Tibial artery (tissue), 4 donors: ENCODE measurements at regions not wholly inside any gene's neighbourhood (a gene's known extent, or its start where the extent isn't known, plus 50 kb on each side); places are given as distances from the start of the nearest gene placed in this dataset.
"Not testable (repeated sequence)": the region's sequence is repeated elsewhere in the genome, so short reads cannot be mapped to it uniquely, and the experiment has no call there.

Source experiments
- DNase-seq, 2 donors: peaks; one replicate each; pipeline ENCODE4 v3.0.0-alpha.2; 2019
- H3K27ac ChIP-seq, 2 donors: fragments of 200-600 bp; sonication (generic) in 1 of 2; 1 replicate in 1 of 2; 2 replicates in 1 of 2; pipeline ENCODE4 v1.5.1; 2018 to 2019; ENCODE audit warnings: mild to moderate bottlenecking in 1 of 2
- H3K27me3 ChIP-seq, 2 donors: fragments of 200-600 bp; sonication (generic) in 1 of 2; one replicate each; pipeline versions ENCODE4 v1.5.1 to v1.6.0; 2016 to 2019
- H3K36me3 ChIP-seq, 3 donors: fragments of 200-600 bp; sonication (generic) in 2 of 3; one replicate each; pipeline ENCODE4 v1.5.1; 2016 to 2019; ENCODE audit warnings: mild to moderate bottlenecking in 2 of 3
- H3K4me1 ChIP-seq, 4 donors: fragments of 200-600 bp; sonication (generic) in 2 of 4; 1 replicate in 3 of 4; 2 replicates in 1 of 4; pipeline ENCODE4 v1.5.1; 2016 to 2019
- H3K4me3 ChIP-seq, 2 donors: fragments of 200-600 bp; sonication (generic) in 1 of 2; 1 replicate in 1 of 2; 2 replicates in 1 of 2; pipeline ENCODE4 v1.5.1; 2018 to 2019; ENCODE audit warnings: mild to moderate bottlenecking in 2 of 2
- H3K9me3 ChIP-seq, 3 donors: fragments of 200-600 bp; sonication (generic) in 1 of 3; one replicate each; pipeline ENCODE4 v1.5.1; 2016 to 2019
- CTCF ChIP-seq, 2 experiments: fragments of 200-600 bp in 1 of 2; fragments of 450-650 bp in 1 of 2; IDR thresholded peaks; one replicate each; pipeline ENCODE4 v1.5.1; 2017 to 2019; ENCODE audit warnings: antibody characterized with exemption in 2 of 2, mild to moderate bottlenecking in 1 of 2, moderate library complexity in 1 of 2
- intact Hi-C: fragments of 100-400 bp; cut with DNase I; formaldehyde crosslinking; loops from one replicate; pipeline ENCODE4 v1.15.0; 2023; ENCODE audit warnings: low total_unique reads

- DNase-seq = no peak
- intact Hi-C loops = no loop called here
These were observed 598.3 kb upstream of the CAMK1G start for GRCh38 chr1:208985231-208985630.

GRCh38 chr1:208988811-208989222, 594.7 kb upstream of the CAMK1G start:
- Histone ChIP-seq H3K4me3 (peak overlapping the region; percentile 22 to 39), H3K27me3 (no peaks in the 10 kb centered on the region), H3K4me1 (peaks cover 0 to 4% (median 0%) of the 10 kb centered on the region in 4 donors), H3K27ac (no peak overlapping the region), H3K9me3 (peaks cover 0 to 4% (median 0%) of the 10 kb centered on the region in 3 donors), H3K36me3 (no peaks in the 10 kb centered on the region)
- TF ChIP-seq CTCF (IDR thresholded peaks at IDR 0.05) = no peak
- no peak for DNase-seq
- intact Hi-C loops = no loop called here

More at GRCh38 chr1:208985231-208985630, 598.3 kb upstream of the CAMK1G start:
- Histone ChIP-seq H3K27me3 (no peaks in the 10 kb centered on the region), H3K4me3 (no peak overlapping the region), H3K27ac (no peak overlapping the region), H3K36me3 (no peaks in the 10 kb centered on the region), H3K9me3 (no peaks in the 10 kb centered on the region), H3K4me1 (peaks cover 0 to 4% (median 0%) of the 10 kb centered on the region in 4 donors)
- no peak for TF ChIP-seq CTCF (IDR thresholded peaks at IDR 0.05)

- Histone ChIP-seq H3K27me3 (no peaks in the 10 kb centered on the region), H3K27ac (no peak overlapping the region), H3K36me3 (no peaks in the 10 kb centered on the region), H3K4me1 (peaks cover 0 to 4% (median 0%) of the 10 kb centered on the region in 4 donors), H3K4me3 (no peak overlapping the region), H3K9me3 (peaks cover 0 to 4% (median 0%) of the 10 kb centered on the region in 3 donors)
- intact Hi-C loops = no loop called here
- no peak for TF ChIP-seq CTCF (IDR thresholded peaks at IDR 0.05)
- no peak for DNase-seq
These were observed 593.1 kb upstream of the CAMK1G start for GRCh38 chr1:208990456-208990855.

- H3K27me3 ChIP-seq, H3K27ac ChIP-seq, H3K4me3 ChIP-seq, intact Hi-C loops, DNase-seq, H3K4me1 ChIP-seq, H3K36me3 ChIP-seq, H3K9me3 ChIP-seq: not testable (repeated sequence)
These were observed 586.5 kb upstream of the CAMK1G start for GRCh38 chr1:208997053-208997452.

- intact Hi-C loops = no loop called here
- Histone ChIP-seq H3K4me1 (no peaks in the 10 kb centered on the region), H3K27me3 (no peaks in the 10 kb centered on the region), H3K9me3 (no peaks in the 10 kb centered on the region), H3K27ac (no peak overlapping the region), H3K36me3 (no peaks in the 10 kb centered on the region), H3K4me3 (no peak overlapping the region)
- no peak for DNase-seq
- TF ChIP-seq CTCF (IDR thresholded peaks at IDR 0.05) = no peak
These were observed 585.7 kb upstream of the CAMK1G start for GRCh38 chr1:208997726-208998312.

GRCh38 chr1:209008586-209008985, 574.9 kb upstream of the CAMK1G start:
- H3K36me3 ChIP-seq = no peaks in the 10 kb centered on the region
- DNase-seq = no peak
- H3K4me3 ChIP-seq = no peak overlapping the region
- TF ChIP-seq CTCF (IDR thresholded peaks at IDR 0.05) = no peak
- no peaks in the 10 kb centered on the region for H3K4me1 ChIP-seq
- H3K9me3 ChIP-seq = no peaks in the 10 kb centered on the region
- H3K27me3 ChIP-seq = no peaks in the 10 kb centered on the region
- H3K27ac ChIP-seq = no peak overlapping the region
- intact Hi-C loops = no loop called here
